GM12892 (cell line): ENCODE measurements at regions not wholly inside any gene's neighbourhood (a gene's known extent, or its start where the extent isn't known, plus 50 kb on each side); places are given as distances from the start of the nearest gene placed in this dataset.

Experiments
- POLR2A ChIP-seq: IDR thresholded peaks from 2 replicates; pipeline ENCODE4 v1.6.1; 2011; ENCODE audit warnings: low read depth, low read length, control low read depth
- TAF1 ChIP-seq: IDR thresholded peaks from 2 replicates; pipeline ENCODE4 v1.6.1; 2011; ENCODE audit warnings: low read depth, mild to moderate bottlenecking, control low read depth, low read length, borderline replicate concordance

- TF ChIP-seq POLR2A (no peak), TAF1 (no peak)
These were observed 905.6 kb upstream of the CDH6 start for GRCh38 chr5:30287890-30288289.
